ENCODE measurements at regions not wholly inside any gene's neighbourhood (a gene's known extent, or its start where the extent isn't known, plus 50 kb on each side); places are given as distances from the start of the nearest gene placed in this dataset.

DNA sequence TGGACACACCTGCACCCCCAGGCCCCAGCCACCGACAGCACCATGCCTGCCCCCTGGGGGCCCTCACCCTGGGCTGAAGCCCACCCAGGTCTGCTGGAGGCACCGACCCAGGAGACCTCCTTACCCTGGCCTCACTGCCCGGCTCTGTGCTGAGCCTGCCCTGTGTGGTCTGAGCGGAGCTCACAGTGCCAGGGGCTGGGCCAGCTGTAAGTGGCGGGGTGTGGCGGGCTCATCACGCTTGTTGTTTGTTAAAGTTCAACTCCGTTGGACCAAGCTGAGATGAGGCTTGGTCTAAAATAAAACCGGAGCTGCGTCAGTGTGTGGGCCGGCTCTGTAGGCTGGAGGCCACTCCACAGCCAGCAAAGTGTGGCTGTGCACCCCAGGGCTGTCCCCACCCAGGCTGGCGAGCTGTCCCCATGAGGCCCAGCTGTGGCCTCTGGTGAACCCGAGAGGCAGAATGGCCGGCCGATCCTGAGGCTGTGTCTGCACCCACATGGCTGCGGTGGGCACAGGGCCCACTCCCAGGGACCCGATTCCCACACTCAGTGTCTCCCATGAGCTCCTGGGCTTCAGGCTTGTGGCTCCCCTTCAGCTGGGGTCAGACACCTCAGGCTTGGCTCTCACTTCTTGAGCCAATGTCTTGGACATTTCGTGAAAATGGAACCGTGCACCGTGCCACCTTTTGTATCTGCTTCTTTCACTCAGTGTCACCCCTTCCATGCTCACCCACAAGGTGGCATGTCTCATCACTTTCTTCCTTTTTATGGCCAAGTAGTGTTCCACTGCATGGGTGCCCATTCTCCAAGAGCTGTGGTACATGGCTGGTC lies 137.9 kb downstream of the CTTN start:
- Histone ChIP-seq H3K36me3 (ENCODE audit: control insufficient read depth, insufficient read depth, low read length) (no peaks in the 10 kb centered on the region), H3K27me3 (ENCODE audit: control insufficient read depth, insufficient read depth, low read length) (no peaks in the 10 kb centered on the region), H3K4me1 (ENCODE audit: control insufficient read depth, insufficient read depth, low read length) (no peaks in the 10 kb centered on the region), H3K9ac (ENCODE audit: low read length) (no peak overlapping the region), H3K4me3 (ENCODE audit: low read length) (no peak overlapping the region), H3K27ac (ENCODE audit: low read depth, low read length) (no peak overlapping the region)

- no peak overlapping the region for H3K9ac ChIP-seq (ENCODE audit: low read length)
- H3K27me3 ChIP-seq (ENCODE audit: control insufficient read depth, insufficient read depth, low read length): no peaks in the 10 kb centered on the region
- no peaks in the 10 kb centered on the region for H3K4me1 ChIP-seq (ENCODE audit: control insufficient read depth, insufficient read depth, low read length)
- H3K36me3 ChIP-seq (ENCODE audit: control insufficient read depth, insufficient read depth, low read length): no peaks in the 10 kb centered on the region
- H3K4me3 ChIP-seq (ENCODE audit: low read length): no peak overlapping the region
- no peak overlapping the region for H3K27ac ChIP-seq (ENCODE audit: low read depth, low read length)
These were observed 139.5 kb downstream of the CTTN start for GRCh38 chr11:70537576-70538571.

- Histone ChIP-seq H3K4me1 (ENCODE audit: control insufficient read depth, insufficient read depth, low read length) (no peaks in the 10 kb centered on the region), H3K36me3 (ENCODE audit: control insufficient read depth, insufficient read depth, low read length) (no peaks in the 10 kb centered on the region), H3K4me3 (ENCODE audit: low read length) (no peak overlapping the region), H3K27me3 (ENCODE audit: control insufficient read depth, insufficient read depth, low read length) (no peaks in the 10 kb centered on the region), H3K27ac (ENCODE audit: low read depth, low read length) (no peak overlapping the region), H3K9ac (ENCODE audit: low read length) (no peak overlapping the region)
These were observed 140.5 kb downstream of the CTTN start for GRCh38 chr11:70538641-70539359.

- Histone ChIP-seq H3K36me3 (ENCODE audit: control insufficient read depth, insufficient read depth, low read length) (no peaks in the 10 kb centered on the region), H3K4me1 (ENCODE audit: control insufficient read depth, insufficient read depth, low read length) (no peaks in the 10 kb centered on the region), H3K4me3 (ENCODE audit: low read length) (no peak overlapping the region), H3K27me3 (ENCODE audit: control insufficient read depth, insufficient read depth, low read length) (no peaks in the 10 kb centered on the region), H3K9ac (ENCODE audit: low read length) (no peak overlapping the region), H3K27ac (ENCODE audit: low read depth, low read length) (no peak overlapping the region)
These were observed 141.2 kb downstream of the CTTN start for GRCh38 chr11:70539360-70540095.

DNA sequence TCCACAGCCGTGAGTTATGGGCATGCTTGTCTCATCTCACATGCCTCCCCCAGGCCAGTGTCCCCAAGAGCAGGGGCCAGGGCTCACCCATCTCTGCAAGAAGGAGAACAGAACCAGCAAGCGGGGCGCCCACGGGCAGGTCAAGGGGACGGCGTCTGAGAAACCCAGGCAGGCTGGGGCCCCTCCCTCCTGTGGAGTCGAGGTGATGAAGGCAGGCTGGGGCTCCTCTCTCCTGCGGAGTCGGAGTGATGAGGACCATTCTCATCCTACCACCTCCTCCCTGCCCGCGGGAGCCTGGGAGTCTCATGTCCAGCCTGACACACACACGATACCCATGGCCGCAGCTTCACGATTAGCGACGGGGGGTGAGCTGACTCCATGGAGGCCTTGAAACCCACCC lies 141.9 kb downstream of the CTTN start:
- Histone ChIP-seq H3K4me1 (ENCODE audit: control insufficient read depth, insufficient read depth, low read length) (no peaks in the 10 kb centered on the region), H3K36me3 (ENCODE audit: control insufficient read depth, insufficient read depth, low read length) (no peaks in the 10 kb centered on the region), H3K27me3 (ENCODE audit: control insufficient read depth, insufficient read depth, low read length) (no peaks in the 10 kb centered on the region), H3K9ac (ENCODE audit: low read length) (no peak overlapping the region), H3K27ac (ENCODE audit: low read depth, low read length) (no peak overlapping the region), H3K4me3 (ENCODE audit: low read length) (no peak overlapping the region)

GRCh38 chr11:70541176-70541575 lies 142.8 kb downstream of the CTTN start:
- no peak overlapping the region for H3K4me3 ChIP-seq (ENCODE audit: low read length)
- no peaks in the 10 kb centered on the region for H3K27me3 ChIP-seq (ENCODE audit: control insufficient read depth, insufficient read depth, low read length)
- H3K4me1 ChIP-seq (ENCODE audit: control insufficient read depth, insufficient read depth, low read length): no peaks in the 10 kb centered on the region
- no peak overlapping the region for H3K27ac ChIP-seq (ENCODE audit: low read depth, low read length)
- H3K36me3 ChIP-seq (ENCODE audit: control insufficient read depth, insufficient read depth, low read length): no peaks in the 10 kb centered on the region
- no peak overlapping the region for H3K9ac ChIP-seq (ENCODE audit: low read length)

DNA sequence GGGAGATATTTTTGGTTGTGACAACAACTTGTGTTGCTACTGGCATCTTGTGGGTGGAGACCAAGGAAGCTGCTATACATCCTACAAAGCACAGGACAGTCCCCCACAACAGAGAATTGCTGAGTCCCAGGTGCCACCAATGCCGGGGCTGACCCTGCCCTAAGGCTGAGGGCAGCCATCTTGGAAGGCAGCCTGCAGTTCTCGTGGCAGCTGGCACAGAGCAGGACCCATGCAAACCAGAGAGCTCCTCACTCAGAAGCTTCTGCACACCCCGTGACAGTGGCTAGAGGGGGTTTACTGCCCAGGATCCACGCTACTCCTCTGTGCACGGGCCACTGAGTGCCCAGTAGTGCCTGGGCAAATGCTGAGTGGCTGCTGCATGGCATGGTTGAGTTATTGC lies 143.4 kb downstream of the CTTN start:
- Histone ChIP-seq H3K27ac (ENCODE audit: low read depth, low read length) (no peak overlapping the region), H3K36me3 (ENCODE audit: control insufficient read depth, insufficient read depth, low read length) (no peaks in the 10 kb centered on the region), H3K4me3 (ENCODE audit: low read length) (no peak overlapping the region), H3K9ac (ENCODE audit: low read length) (no peak overlapping the region), H3K4me1 (ENCODE audit: control insufficient read depth, insufficient read depth, low read length) (no peaks in the 10 kb centered on the region), H3K27me3 (ENCODE audit: control insufficient read depth, insufficient read depth, low read length) (no peaks in the 10 kb centered on the region)

GRCh38 chr11:70542406-70542805 lies 144.1 kb downstream of the CTTN start:
- H3K4me1 ChIP-seq (ENCODE audit: control insufficient read depth, insufficient read depth, low read length): no peaks in the 10 kb centered on the region
- H3K4me3 ChIP-seq (ENCODE audit: low read length): no peak overlapping the region
- H3K27me3 ChIP-seq (ENCODE audit: control insufficient read depth, insufficient read depth, low read length): no peaks in the 10 kb centered on the region
- no peak overlapping the region for H3K9ac ChIP-seq (ENCODE audit: low read length)
- H3K36me3 ChIP-seq (ENCODE audit: control insufficient read depth, insufficient read depth, low read length): no peaks in the 10 kb centered on the region
- H3K27ac ChIP-seq (ENCODE audit: low read depth, low read length): no peak overlapping the region

DNA sequence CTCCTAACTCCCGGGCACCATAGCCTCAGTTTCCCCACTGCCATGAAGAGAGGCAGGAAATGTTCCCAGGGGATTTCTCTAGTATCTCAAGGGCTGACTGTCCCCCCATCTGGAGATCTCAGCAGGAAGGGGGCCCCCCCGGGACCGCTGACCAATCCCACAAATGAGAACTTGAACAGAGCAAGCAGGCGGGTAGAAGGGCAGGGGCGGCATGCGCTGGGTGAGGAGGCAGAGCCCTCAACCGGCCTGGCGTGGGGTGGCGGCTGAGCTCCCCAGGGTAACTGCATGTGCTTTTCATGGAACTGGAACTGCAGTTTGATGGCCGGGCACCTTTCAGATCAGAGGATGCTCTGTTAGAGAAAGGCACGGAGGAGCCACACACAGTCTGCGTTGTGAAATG lies 144.5 kb downstream of the CTTN start:
- Histone ChIP-seq H3K4me3 (ENCODE audit: low read length) (no peak overlapping the region), H3K9ac (ENCODE audit: low read length) (no peak overlapping the region), H3K27ac (ENCODE audit: low read depth, low read length) (no peak overlapping the region), H3K27me3 (ENCODE audit: control insufficient read depth, insufficient read depth, low read length) (no peaks in the 10 kb centered on the region), H3K36me3 (ENCODE audit: control insufficient read depth, insufficient read depth, low read length) (no peaks in the 10 kb centered on the region), H3K4me1 (ENCODE audit: control insufficient read depth, insufficient read depth, low read length) (no peaks in the 10 kb centered on the region)

DNA sequence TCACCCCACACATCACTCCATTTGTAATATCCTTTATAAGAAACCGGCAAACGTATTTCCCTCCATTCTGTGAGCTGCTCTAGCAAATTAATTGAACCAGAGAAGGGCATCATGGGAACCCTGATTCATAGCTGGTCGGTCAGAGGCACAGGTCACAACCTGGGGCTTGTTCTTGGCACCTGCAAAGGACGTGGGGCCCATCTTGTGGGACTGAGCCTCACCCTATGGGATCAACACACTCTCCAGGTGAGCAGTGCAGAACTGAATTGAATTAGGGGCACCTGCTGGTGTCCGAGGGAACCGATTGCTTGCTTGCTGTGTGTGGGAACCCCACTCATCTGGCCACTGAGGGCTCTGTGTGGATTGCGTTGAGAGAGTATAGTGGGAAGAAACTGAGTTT lies 145.3 kb downstream of the CTTN start:
- Histone ChIP-seq H3K4me3 (ENCODE audit: low read length) (no peak overlapping the region), H3K27ac (ENCODE audit: low read depth, low read length) (no peak overlapping the region), H3K27me3 (ENCODE audit: control insufficient read depth, insufficient read depth, low read length) (no peaks in the 10 kb centered on the region), H3K9ac (ENCODE audit: low read length) (no peak overlapping the region), H3K4me1 (ENCODE audit: control insufficient read depth, insufficient read depth, low read length) (no peaks in the 10 kb centered on the region), H3K36me3 (ENCODE audit: control insufficient read depth, insufficient read depth, low read length) (no peaks in the 10 kb centered on the region)

DNA sequence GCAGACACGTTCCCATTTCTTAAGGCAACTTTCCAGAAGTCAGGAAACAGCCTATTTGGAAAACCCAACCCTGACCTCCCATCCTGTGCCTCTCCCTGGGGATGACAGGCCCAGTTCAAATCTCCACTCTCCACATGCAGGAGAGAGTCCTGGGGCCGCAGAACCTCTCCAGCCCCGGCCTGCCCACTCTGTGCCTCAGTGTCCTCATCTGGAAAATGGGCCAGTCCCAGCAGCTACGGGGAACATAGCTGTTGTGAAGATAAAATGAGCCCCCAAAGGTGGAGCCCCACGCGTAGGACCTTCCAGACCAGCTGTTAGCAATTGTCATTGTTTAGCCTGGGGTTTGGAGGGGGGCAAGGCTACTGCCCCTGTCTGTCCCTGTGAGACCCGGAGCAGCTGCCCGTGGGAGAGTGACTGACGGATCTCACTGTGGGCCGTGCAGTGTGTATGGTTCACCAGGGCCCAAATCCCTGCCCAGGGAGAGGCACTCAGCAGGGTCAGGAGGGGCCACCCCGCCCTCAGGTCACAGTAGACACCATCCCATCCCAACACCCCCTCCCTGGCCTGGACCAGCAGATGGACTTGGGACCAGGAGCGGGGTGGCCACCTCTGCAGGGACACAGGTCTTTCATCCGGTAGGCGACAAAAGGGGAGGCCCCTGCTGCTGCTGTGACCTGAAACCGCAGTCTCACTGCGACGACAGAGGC lies 145.9 kb downstream of the CTTN start:
- Histone ChIP-seq H3K27me3 (ENCODE audit: control insufficient read depth, insufficient read depth, low read length) (no peaks in the 10 kb centered on the region), H3K9ac (ENCODE audit: low read length) (no peak overlapping the region), H3K4me1 (ENCODE audit: control insufficient read depth, insufficient read depth, low read length) (no peaks in the 10 kb centered on the region), H3K27ac (ENCODE audit: low read depth, low read length) (no peak overlapping the region), H3K36me3 (ENCODE audit: control insufficient read depth, insufficient read depth, low read length) (no peaks in the 10 kb centered on the region), H3K4me3 (ENCODE audit: low read length) (no peak overlapping the region)

Measured in rectal smooth muscle tissue (tissue), 1 donor.